Activated naive CD8-positive, alpha-beta T cell (primary cell): ENCODE measurements at regions not wholly inside any gene's neighbourhood (a gene's known extent, or its start where the extent isn't known, plus 50 kb on each side); places are given as distances from the start of the nearest gene placed in this dataset.

Experiments
- H3K27ac Mint-ChIP-seq: one replicate; pipeline ENCODE4 v1.8.0; 2021; ENCODE audit warnings: mixed read lengths
- H3K27me3 Mint-ChIP-seq: one replicate; pipeline ENCODE4 v1.8.0; 2021; ENCODE audit warnings: mixed read lengths
- H3K36me3 Mint-ChIP-seq: one replicate; pipeline ENCODE4 v1.8.0; 2021; ENCODE audit warnings: mixed read lengths
- H3K4me1 Mint-ChIP-seq: one replicate; pipeline ENCODE4 v1.8.0; 2021; ENCODE audit warnings: low read depth, mixed read lengths
- H3K4me3 Mint-ChIP-seq: one replicate; pipeline ENCODE4 v1.8.0; 2021; ENCODE audit warnings: mild to moderate bottlenecking, mixed read lengths
- H3K9me3 Mint-ChIP-seq: one replicate; pipeline ENCODE4 v1.8.0; 2021; ENCODE audit warnings: low read depth, mixed read lengths

DNA sequence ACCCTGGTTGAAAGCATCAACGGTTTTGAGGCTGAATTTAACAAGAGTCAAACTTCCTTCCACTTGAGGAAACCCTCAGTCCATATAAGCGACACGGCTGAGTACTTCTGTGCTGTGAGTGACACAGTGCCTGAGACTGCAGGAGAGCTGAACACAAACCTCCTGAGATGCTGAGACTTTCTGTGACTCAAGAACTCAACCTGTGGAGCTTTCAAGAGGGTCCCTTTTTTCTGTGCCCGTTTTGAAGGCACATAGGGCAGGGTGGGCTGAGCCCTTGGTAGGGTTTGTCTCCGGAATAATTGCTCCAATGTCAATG is 305.3 kb upstream of the OR4E1 start:
- Mint-ChIP-seq H3K4me1 (peaks cover 26% of the 10 kb centered on the region), H3K9me3 (no peaks in the 10 kb centered on the region), H3K4me3 (peak overlapping the region; percentile 74), H3K36me3 (no peaks in the 10 kb centered on the region), H3K27me3 (no peaks in the 10 kb centered on the region), H3K27ac (peak overlapping the region; percentile 61)

DNA sequence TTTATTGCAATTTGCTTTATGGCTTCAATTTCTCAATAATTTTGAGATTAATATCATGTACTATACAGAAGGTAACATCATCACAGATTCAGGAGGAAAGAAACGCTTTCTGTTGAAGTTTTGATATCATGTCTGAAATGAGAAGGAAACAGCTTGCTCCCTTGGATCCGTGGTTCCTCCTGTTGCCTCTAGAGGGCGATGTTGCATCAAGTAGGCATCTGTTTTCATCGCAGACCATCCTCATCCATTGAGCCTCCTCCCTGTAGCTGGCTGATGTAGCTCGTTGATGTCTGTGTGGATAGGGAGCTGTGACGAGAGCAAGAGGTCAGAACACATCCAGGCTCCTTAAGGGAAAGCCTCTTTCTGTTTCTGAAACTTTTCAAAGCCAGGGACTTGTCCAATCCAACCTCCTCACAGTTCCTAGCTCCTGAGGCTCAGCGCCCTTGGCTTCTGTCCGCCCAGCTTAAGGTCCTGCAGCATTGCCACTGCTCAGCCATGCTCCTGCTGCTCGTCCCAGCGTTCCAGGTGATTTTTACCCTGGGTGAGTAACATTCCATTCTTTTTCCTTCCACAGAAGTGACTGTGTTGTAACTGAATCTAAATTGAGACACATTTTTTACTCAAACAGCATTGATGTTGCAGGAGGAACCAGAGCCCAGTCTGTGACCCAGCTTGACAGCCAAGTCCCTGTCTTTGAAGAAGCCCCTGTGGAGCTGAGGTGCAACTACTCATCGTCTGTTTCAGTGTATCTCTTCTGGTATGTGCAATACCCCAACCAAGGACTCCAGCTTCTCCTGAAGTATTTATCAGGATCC is 304.8 kb upstream of the OR4E1 start:
- peak overlapping the region; percentile 74 for H3K4me3 Mint-ChIP-seq
- no peaks in the 10 kb centered on the region for H3K27me3 Mint-ChIP-seq
- H3K9me3 Mint-ChIP-seq, result no peaks in the 10 kb centered on the region
- peaks cover 26% of the 10 kb centered on the region for H3K4me1 Mint-ChIP-seq
- H3K36me3 Mint-ChIP-seq, result no peaks in the 10 kb centered on the region
- peak overlapping the region; percentile 73 for H3K27ac Mint-ChIP-seq

DNA sequence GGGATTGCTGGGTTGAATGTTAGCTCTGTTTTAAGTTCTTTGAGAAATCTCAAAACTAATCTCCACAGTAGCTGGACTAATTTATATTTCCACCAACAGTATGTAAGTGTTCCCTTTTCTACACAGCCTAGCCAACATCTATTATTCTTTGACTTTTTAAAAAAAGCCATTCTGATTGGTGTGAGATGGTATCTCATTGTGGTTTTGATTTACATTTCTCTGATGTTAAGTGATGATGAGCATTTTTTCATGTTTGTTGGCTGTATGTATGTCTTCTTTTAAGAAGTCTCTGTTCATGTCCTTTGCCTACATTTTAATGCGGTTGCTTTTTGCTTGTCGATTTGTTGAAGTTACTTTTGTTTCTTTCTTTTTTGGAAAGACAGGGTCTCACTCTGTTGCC is 301.1 kb upstream of the OR4E1 start:
- no peaks in the 10 kb centered on the region for H3K9me3 Mint-ChIP-seq
- peaks cover 29% of the 10 kb centered on the region for H3K4me1 Mint-ChIP-seq
- H3K27ac Mint-ChIP-seq, result peak overlapping the region; percentile 22
- no peaks in the 10 kb centered on the region for H3K27me3 Mint-ChIP-seq
- H3K36me3 Mint-ChIP-seq, result no peaks in the 10 kb centered on the region
- H3K4me3 Mint-ChIP-seq, result peak overlapping the region; percentile 30

DNA sequence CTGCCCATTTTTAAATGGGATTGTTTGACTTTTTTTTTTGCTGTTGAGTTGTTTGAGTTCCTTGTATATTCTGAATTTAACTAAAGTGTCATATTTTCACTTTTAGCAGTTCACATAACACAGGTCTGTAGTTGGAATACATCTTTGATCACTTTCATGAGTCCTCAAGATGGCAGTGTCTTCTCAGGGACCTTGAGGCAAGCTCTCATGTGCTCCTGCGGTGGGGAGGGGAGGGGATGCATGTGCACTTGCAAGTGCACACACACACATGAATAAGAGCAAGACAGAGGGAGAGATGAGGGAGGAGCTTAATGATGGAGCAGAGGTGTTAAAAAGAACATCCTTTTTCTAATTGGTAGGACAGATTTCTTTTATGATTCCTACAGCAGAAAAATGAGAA is 291.4 kb upstream of the OR4E1 start:
- H3K36me3 Mint-ChIP-seq, result peaks cover 7% of the 10 kb centered on the region
- peaks cover 1% of the 10 kb centered on the region for H3K27me3 Mint-ChIP-seq
- H3K27ac Mint-ChIP-seq, result peak overlapping the region; percentile 92
- peak overlapping the region; percentile 64 for H3K4me3 Mint-ChIP-seq
- no peaks in the 10 kb centered on the region for H3K9me3 Mint-ChIP-seq
- peaks cover 21% of the 10 kb centered on the region for H3K4me1 Mint-ChIP-seq

DNA sequence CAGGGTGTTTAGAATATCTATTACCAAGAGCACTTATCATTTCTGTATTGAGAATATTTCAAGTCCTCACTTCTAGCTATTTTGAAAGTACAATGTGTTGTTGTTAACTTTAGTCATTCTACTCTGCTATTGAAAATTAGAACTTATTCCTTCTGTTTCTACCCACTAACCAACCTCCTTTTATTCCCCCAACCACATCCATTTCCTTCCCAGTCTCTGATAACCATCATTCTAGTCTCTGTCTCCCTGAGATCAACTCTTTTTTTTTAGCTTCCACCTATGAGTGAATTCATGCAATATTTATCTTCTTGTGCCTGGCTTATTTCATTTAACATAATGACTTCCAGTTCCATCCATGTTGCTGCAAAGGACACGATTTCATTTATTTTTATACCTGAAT is 290.6 kb upstream of the OR4E1 start:
- H3K27ac Mint-ChIP-seq, result peak overlapping the region; percentile 70
- H3K4me3 Mint-ChIP-seq, result no peak overlapping the region
- H3K4me1 Mint-ChIP-seq, result peaks cover 19% of the 10 kb centered on the region
- H3K36me3 Mint-ChIP-seq, result peaks cover 7% of the 10 kb centered on the region
- peaks cover 1% of the 10 kb centered on the region for H3K27me3 Mint-ChIP-seq
- no peaks in the 10 kb centered on the region for H3K9me3 Mint-ChIP-seq

DNA sequence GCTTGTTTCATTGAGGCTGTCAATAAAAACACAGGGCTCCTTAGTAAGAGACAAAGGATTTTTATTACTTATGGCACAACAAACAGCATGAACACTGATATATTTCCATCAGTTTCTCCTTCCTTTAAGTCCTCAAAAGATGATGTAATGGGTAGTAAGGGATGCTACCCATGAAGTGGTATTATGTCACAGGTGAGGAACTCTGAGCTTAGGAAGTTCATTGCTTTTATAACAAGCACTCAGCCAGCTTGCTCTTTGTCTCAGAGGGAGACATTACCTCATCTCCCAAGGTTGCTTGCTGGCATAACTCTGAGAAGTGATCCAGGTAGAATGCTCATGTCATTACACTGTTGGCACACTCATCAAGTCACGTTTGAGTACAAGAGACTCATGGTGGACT is 287.0 kb upstream of the OR4E1 start:
- Mint-ChIP-seq H3K27ac (no peak overlapping the region), H3K9me3 (no peaks in the 10 kb centered on the region), H3K27me3 (no peaks in the 10 kb centered on the region), H3K4me1 (peaks cover 18% of the 10 kb centered on the region), H3K36me3 (peaks cover 5% of the 10 kb centered on the region), H3K4me3 (no peak overlapping the region)

DNA sequence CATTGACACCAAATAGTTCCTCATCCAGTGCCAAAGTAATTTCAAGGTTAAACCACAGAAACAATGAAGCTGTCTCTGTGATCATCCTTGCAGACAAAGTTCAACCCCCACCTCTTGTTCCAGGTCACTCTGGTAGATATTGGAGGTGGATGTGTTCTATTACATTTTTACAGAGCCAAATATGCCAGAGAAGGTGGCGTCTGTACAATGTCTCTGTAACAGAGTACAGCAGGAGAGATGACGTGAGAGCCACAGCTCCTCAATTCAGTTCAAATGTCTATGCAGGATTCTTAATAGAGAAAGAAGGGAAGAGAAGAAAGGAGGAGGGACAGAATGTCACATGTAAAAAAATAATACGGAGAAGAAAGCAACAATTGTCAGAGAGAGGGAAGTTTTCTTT is 268.3 kb upstream of the OR4E1 start:
- H3K27ac Mint-ChIP-seq, result peak overlapping the region; percentile 81
- H3K27me3 Mint-ChIP-seq, result no peaks in the 10 kb centered on the region
- no peaks in the 10 kb centered on the region for H3K36me3 Mint-ChIP-seq
- peak overlapping the region; percentile 77 for H3K4me3 Mint-ChIP-seq
- H3K4me1 Mint-ChIP-seq, result peaks cover 25% of the 10 kb centered on the region
- no peaks in the 10 kb centered on the region for H3K9me3 Mint-ChIP-seq

DNA sequence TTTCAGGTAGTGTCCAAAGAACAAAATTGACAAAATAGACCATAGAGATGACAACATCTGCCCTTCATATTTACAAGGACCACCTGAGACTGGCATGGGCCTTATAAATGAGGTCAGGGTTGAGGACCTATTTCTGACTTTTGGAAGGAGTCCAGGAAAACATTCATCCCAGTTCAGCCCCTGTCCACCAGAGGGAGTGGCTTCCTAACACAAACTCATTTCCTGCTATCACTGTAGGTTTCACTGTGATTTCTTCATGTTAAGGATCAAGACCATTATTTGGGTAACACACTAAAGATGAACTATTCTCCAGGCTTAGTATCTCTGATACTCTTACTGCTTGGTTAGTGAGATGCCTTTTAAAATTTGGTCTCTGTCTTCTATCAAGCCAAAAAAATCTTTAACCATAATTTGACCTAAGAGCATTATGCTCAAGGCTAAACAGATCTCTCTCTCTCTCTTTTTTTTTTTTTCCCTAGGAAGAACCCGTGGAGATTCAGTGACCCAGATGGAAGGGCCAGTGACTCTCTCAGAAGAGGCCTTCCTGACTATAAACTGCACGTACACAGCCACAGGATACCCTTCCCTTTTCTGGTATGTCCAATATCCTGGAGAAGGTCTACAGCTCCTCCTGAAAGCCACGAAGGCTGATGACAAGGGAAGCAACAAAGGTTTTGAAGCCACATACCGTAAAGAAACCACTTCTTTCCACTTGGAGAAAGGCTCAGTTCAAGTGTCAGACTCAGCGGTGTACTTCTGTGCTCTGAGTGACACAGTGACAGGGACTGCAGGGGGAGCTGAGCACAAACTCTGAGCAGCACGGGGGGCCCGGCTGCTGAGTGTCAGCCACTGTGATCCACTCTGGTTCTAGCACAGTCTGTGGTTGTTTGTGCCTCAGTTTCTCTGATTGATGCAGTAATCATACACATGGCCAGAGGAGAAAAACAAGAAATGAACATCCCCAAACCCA is 267.6 kb upstream of the OR4E1 start:
- Mint-ChIP-seq H3K27ac (peak overlapping the region; percentile 81), H3K9me3 (no peaks in the 10 kb centered on the region), H3K36me3 (no peaks in the 10 kb centered on the region), H3K4me3 (peak overlapping the region; percentile 77), H3K27me3 (no peaks in the 10 kb centered on the region), H3K4me1 (peaks cover 25% of the 10 kb centered on the region)

DNA sequence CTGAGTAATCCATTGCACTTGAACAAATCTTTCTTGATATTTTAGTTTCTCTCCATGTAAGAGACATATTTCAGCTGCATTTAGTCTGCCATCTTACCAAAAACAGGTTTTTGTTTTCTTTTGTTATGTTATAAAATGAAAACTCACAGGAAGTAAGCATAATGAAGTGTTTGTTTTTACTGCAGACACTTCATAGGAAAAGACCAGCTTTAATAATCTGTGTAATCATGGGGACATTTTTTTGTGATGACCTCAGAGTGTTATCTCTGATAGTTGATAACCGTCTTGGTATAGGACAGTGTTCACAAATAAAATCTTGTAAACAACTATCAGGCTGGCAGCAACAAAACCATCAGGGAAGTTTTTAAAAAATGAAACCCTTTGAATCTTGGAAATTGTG is 266.2 kb upstream of the OR4E1 start:
- Mint-ChIP-seq H3K9me3 (no peaks in the 10 kb centered on the region), H3K36me3 (no peaks in the 10 kb centered on the region), H3K4me1 (peaks cover 23% of the 10 kb centered on the region), H3K27me3 (no peaks in the 10 kb centered on the region), H3K27ac (no peak overlapping the region), H3K4me3 (no peak overlapping the region)

DNA sequence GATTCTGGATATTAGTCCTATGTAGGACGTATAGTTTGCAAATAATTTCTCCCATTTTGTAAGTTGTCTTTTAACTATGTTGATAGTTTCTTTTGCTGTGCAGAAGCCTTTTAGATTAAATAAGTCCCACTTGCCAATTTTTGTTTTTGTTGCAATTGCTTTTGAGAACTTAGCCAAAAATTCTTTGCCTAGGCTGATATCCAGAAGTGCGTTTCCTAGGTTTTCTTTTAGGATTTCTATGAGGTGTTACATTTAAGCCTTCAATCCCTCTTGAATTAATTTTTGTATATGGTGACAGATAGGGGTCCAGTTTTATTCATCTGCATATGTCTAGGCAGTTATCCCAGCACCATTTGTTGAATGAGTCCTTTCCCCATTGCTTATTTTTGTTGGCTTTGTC is 264.4 kb upstream of the OR4E1 start:
- H3K4me1 Mint-ChIP-seq, result peaks cover 24% of the 10 kb centered on the region
- no peak overlapping the region for H3K27ac Mint-ChIP-seq
- H3K36me3 Mint-ChIP-seq, result no peaks in the 10 kb centered on the region
- H3K4me3 Mint-ChIP-seq, result no peak overlapping the region
- H3K27me3 Mint-ChIP-seq, result no peaks in the 10 kb centered on the region
- H3K9me3 Mint-ChIP-seq, result no peaks in the 10 kb centered on the region

DNA sequence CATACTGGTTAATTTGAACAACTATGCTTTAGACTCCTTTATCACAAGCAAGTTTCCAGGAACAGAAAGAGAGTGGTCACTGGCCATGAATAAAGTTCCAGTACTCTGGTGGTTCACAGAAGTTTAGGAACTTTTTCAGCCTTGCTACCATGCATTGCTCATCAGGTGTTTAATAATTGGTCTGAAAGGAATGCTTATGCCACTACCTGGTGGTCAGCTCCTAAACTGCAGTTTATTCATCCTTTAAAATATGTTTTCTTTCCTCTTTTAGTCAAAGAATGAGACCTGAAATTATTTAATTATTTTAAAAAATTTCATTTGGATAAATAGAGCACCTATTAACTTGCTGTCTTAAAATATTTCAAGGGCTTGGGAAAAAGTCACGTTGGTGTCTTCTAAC is 260.1 kb upstream of the OR4E1 start:
- Mint-ChIP-seq H3K27ac (no peak overlapping the region), H3K9me3 (no peaks in the 10 kb centered on the region), H3K4me1 (peaks cover 15% of the 10 kb centered on the region), H3K4me3 (no peak overlapping the region), H3K27me3 (no peaks in the 10 kb centered on the region), H3K36me3 (no peaks in the 10 kb centered on the region)

DNA sequence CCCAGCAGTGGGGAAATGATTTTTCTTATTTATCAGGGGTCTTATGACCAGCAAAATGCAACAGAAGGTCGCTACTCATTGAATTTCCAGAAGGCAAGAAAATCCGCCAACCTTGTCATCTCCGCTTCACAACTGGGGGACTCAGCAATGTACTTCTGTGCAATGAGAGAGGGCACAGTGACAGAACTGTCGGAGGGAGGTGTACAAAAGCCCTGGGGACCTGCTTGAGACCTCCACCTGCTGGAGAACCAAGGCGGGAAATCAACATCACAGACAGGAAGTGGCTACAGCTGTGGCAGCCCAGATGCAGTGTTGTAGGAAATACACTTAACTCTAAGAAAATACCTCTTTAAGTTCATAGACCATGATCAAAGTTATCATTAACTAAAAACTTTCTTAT is 250.9 kb upstream of the OR4E1 start:
- Mint-ChIP-seq H3K4me3 (peak overlapping the region; percentile 51), H3K36me3 (no peaks in the 10 kb centered on the region), H3K4me1 (peaks cover 63% of the 10 kb centered on the region), H3K9me3 (no peaks in the 10 kb centered on the region), H3K27me3 (no peaks in the 10 kb centered on the region), H3K27ac (peak overlapping the region; percentile 78)

DNA sequence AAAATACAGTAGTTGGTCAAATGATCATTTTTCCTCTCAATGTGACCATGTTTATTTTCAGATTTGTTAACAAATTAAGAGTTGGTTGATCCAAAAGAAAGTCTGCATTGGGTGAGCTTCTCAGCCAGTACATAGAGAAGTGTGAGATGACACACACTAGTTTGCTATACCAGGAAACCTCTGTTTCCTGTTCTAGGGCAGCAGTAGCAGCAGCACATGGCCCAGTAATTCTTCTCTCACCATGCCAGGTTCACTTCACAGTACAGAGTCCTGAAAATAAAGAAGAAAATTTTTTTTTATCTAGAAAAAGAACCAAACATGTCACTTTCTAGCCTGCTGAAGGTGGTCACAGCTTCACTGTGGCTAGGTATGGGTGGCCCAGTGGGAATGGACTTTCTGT is 250.2 kb upstream of the OR4E1 start:
- H3K4me1 Mint-ChIP-seq, result peaks cover 63% of the 10 kb centered on the region
- peak overlapping the region; percentile 78 for H3K27ac Mint-ChIP-seq
- H3K36me3 Mint-ChIP-seq, result no peaks in the 10 kb centered on the region
- H3K4me3 Mint-ChIP-seq, result peak overlapping the region; percentile 51
- no peaks in the 10 kb centered on the region for H3K9me3 Mint-ChIP-seq
- no peaks in the 10 kb centered on the region for H3K27me3 Mint-ChIP-seq

DNA sequence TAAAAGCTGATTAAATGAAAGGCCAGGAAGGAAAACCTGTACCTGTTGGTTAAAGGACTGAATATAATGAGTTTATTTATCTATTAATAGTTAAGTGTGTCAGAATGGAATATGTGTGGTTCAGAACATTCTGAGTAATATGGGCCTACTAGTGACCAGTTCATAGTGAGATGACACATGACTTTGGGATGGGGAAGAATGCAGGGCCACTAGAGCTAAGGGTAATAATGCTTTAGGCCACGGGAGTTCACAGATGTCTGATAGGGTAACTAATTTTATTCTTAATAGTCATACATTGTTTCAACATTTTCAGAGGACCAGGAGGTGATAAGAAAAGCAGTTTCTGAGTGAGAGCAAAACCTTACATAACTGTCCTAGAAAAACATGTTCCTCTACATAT is 247.8 kb upstream of the OR4E1 start:
- H3K9me3 Mint-ChIP-seq, result no peaks in the 10 kb centered on the region
- H3K36me3 Mint-ChIP-seq, result no peaks in the 10 kb centered on the region
- peaks cover 79% of the 10 kb centered on the region for H3K4me1 Mint-ChIP-seq
- H3K27me3 Mint-ChIP-seq, result no peaks in the 10 kb centered on the region
- no peak overlapping the region for H3K4me3 Mint-ChIP-seq
- H3K27ac Mint-ChIP-seq, result peak overlapping the region; percentile 81

DNA sequence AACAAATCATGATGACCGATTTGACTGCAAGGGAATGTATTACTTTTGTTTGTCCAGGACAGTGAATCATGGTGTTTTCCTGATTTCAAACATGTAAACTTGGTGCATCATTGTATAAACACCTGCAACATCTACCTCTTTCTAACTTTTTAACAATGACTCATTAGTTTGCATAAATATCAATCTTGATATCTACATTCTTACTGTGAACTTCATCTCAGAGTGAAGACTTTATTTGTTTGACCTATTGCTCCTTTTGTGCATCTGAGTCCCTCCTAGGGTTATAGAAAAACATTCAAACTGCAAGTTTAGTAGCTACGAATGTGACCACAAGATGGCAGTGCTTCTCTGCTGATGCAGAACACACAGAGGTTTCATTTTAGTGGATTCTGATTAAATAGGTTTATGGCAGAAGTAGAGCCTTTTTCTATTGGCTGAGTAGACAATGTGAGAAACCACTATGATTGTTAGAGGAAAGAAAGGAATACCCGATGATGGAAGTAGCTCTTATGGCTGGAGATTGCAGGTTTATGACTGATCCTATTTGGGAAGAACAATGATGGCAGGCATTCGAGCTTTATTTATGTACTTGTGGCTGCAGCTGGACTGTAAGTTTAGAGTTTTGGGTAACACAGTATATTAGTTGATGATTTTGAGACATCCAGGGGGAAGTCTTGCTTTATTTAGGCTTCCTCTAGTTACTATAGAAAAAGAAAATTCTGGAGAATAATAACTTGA is 244.2 kb upstream of the OR4E1 start:
- Mint-ChIP-seq H3K9me3 (no peaks in the 10 kb centered on the region), H3K27ac (peak overlapping the region; percentile 89), H3K4me1 (peaks cover 78% of the 10 kb centered on the region), H3K36me3 (no peaks in the 10 kb centered on the region), H3K4me3 (peak overlapping the region; percentile 88), H3K27me3 (no peaks in the 10 kb centered on the region)
